ENCODE measurements at regions not wholly inside any gene's neighbourhood (a gene's known extent, or its start where the extent isn't known, plus 50 kb on each side); places are given as distances from the start of the nearest gene placed in this dataset.

GRCh38 chr1:101107496-101108110 lies 82.0 kb upstream of the DPH5 start:
- Histone ChIP-seq H2BK120ac (ENCODE audit: low read depth, low read length) (no peak overlapping the region), H4K8ac (ENCODE audit: low read depth, low read length) (no peak overlapping the region), H3K9ac (ENCODE audit: low read depth, low read length, poor library complexity) (no peak overlapping the region), H2AFZ (ENCODE audit: low read length) (no peak overlapping the region), H3K4ac (ENCODE audit: low read length) (no peak overlapping the region), H3K4me2 (ENCODE audit: insufficient read depth, low read length, poor library complexity, severe bottlenecking) (no peak overlapping the region), H3K27ac (replicated peaks; ENCODE audit: low read length) (no peak overlapping the region), H2BK12ac (ENCODE audit: low read length) (no peak overlapping the region), H3K9me3 (replicated peaks in 1 of 2; ENCODE audit: control insufficient read depth in 2 of 2, insufficient read depth in 1 of 2, low read depth in 1 of 2, low read length in 2 of 2) (no peaks in the 10 kb centered on the region), H3K4me1 (ENCODE audit: control insufficient read depth in 2 of 2, insufficient read depth in 1 of 2, low read depth in 1 of 2, low read length in 2 of 2) (peaks cover 0 to 8% of the 10 kb centered on the region in 2 donors), H3K23ac (ENCODE audit: low read depth, low read length, poor library complexity) (no peak overlapping the region), H2AK5ac (ENCODE audit: low read depth, low read length) (no peak overlapping the region), H2BK5ac (ENCODE audit: low read length) (no peak overlapping the region), H2BK15ac (ENCODE audit: low read length) (no peak overlapping the region), H3K36me3 (replicated peaks in 1 of 2; ENCODE audit: control insufficient read depth in 2 of 2, insufficient read depth in 2 of 2, low read length in 2 of 2) (no peaks in the 10 kb centered on the region), H3K79me1 (ENCODE audit: low read depth, low read length) (no peaks in the 10 kb centered on the region), H3K18ac (ENCODE audit: low read length) (no peak overlapping the region), H3K4me3 (ENCODE audit: low read length in 2 of 2) (no peak overlapping the region), H3K27me3 (ENCODE audit: control insufficient read depth in 3 of 3, insufficient read depth in 3 of 3, low read depth in 1 of 3, low read length in 3 of 3) (no peaks in the 10 kb centered on the region), H3K14ac (ENCODE audit: low read length) (no peak overlapping the region), H4K91ac (ENCODE audit: low read depth, low read length, poor library complexity) (no peak overlapping the region)
- WGBS, 2 donors (ENCODE audit: extremely low coverage in 2 of 2, insufficient read length in 2 of 2, insufficient replicate concordance in 1 of 2) = no CpG with 5 or more reads among the region's 2 CpGs
- no peak for DNase-seq (ENCODE audit: low spot score)

GRCh38 chr1:101105877-101106276 lies 80.3 kb upstream of the DPH5 start:
- Histone ChIP-seq H2AFZ (ENCODE audit: low read length) (peak overlapping the region; percentile 51), H4K8ac (ENCODE audit: low read depth, low read length) (no peak overlapping the region), H3K4me1 (ENCODE audit: control insufficient read depth in 2 of 2, insufficient read depth in 1 of 2, low read depth in 1 of 2, low read length in 2 of 2) (peaks cover 0 to 5% of the 10 kb centered on the region in 2 donors), H2BK5ac (ENCODE audit: low read length) (no peak overlapping the region), H3K36me3 (replicated peaks in 1 of 2; ENCODE audit: control insufficient read depth in 2 of 2, insufficient read depth in 2 of 2, low read length in 2 of 2) (no peaks in the 10 kb centered on the region), H3K27ac (replicated peaks; ENCODE audit: low read length) (no peak overlapping the region), H2BK15ac (ENCODE audit: low read length) (no peak overlapping the region), H3K4ac (ENCODE audit: low read length) (no peak overlapping the region), H3K9me3 (replicated peaks in 1 of 2; ENCODE audit: control insufficient read depth in 2 of 2, insufficient read depth in 1 of 2, low read depth in 1 of 2, low read length in 2 of 2) (no peaks in the 10 kb centered on the region), H3K23ac (ENCODE audit: low read depth, low read length, poor library complexity) (no peak overlapping the region), H2AK5ac (ENCODE audit: low read depth, low read length) (no peak overlapping the region), H4K91ac (ENCODE audit: low read depth, low read length, poor library complexity) (no peak overlapping the region), H3K27me3 (ENCODE audit: control insufficient read depth in 3 of 3, insufficient read depth in 3 of 3, low read depth in 1 of 3, low read length in 3 of 3) (no peaks in the 10 kb centered on the region), H3K18ac (ENCODE audit: low read length) (no peak overlapping the region), H3K4me2 (ENCODE audit: insufficient read depth, low read length, poor library complexity, severe bottlenecking) (no peak overlapping the region), H2BK120ac (ENCODE audit: low read depth, low read length) (no peak overlapping the region), H2BK12ac (ENCODE audit: low read length) (no peak overlapping the region), H3K14ac (ENCODE audit: low read length) (no peak overlapping the region), H3K79me1 (ENCODE audit: low read depth, low read length) (no peaks in the 10 kb centered on the region), H3K4me3 (ENCODE audit: low read length in 2 of 2) (no peak overlapping the region), H3K9ac (ENCODE audit: low read depth, low read length, poor library complexity) (no peak overlapping the region)
- no CpG with 5 or more reads among the region's 2 CpGs for WGBS, 2 donors (ENCODE audit: extremely low coverage in 2 of 2, insufficient read length in 2 of 2, insufficient replicate concordance in 1 of 2)
- no peak for DNase-seq (ENCODE audit: low spot score)

- no CpG with 5 or more reads among the region's 2 CpGs for WGBS, 2 donors (ENCODE audit: extremely low coverage in 2 of 2, insufficient read length in 2 of 2, insufficient replicate concordance in 1 of 2)
- Histone ChIP-seq H3K23ac (ENCODE audit: low read depth, low read length, poor library complexity) (no peak overlapping the region), H3K79me1 (ENCODE audit: low read depth, low read length) (no peaks in the 10 kb centered on the region), H2BK15ac (ENCODE audit: low read length) (no peak overlapping the region), H2AK5ac (ENCODE audit: low read depth, low read length) (no peak overlapping the region), H3K9ac (ENCODE audit: low read depth, low read length, poor library complexity) (no peak overlapping the region), H3K4ac (ENCODE audit: low read length) (no peak overlapping the region), H2BK12ac (ENCODE audit: low read length) (no peak overlapping the region), H4K91ac (ENCODE audit: low read depth, low read length, poor library complexity) (no peak overlapping the region), H2AFZ (ENCODE audit: low read length) (no peak overlapping the region), H3K4me3 (ENCODE audit: low read length in 2 of 2) (no peak overlapping the region), H3K36me3 (replicated peaks in 1 of 2; ENCODE audit: control insufficient read depth in 2 of 2, insufficient read depth in 2 of 2, low read length in 2 of 2) (no peaks in the 10 kb centered on the region), H4K8ac (ENCODE audit: low read depth, low read length) (no peak overlapping the region), H3K27me3 (ENCODE audit: control insufficient read depth in 3 of 3, insufficient read depth in 3 of 3, low read depth in 1 of 3, low read length in 3 of 3) (no peaks in the 10 kb centered on the region), H3K4me1 (ENCODE audit: control insufficient read depth in 2 of 2, insufficient read depth in 1 of 2, low read depth in 1 of 2, low read length in 2 of 2) (no peaks in the 10 kb centered on the region), H2BK120ac (ENCODE audit: low read depth, low read length) (no peak overlapping the region), H3K18ac (ENCODE audit: low read length) (no peak overlapping the region), H3K4me2 (ENCODE audit: insufficient read depth, low read length, poor library complexity, severe bottlenecking) (no peak overlapping the region), H3K9me3 (replicated peaks in 1 of 2; ENCODE audit: control insufficient read depth in 2 of 2, insufficient read depth in 1 of 2, low read depth in 1 of 2, low read length in 2 of 2) (peaks cover 0 to 2% of the 10 kb centered on the region in 2 donors), H3K14ac (ENCODE audit: low read length) (no peak overlapping the region), H3K27ac (replicated peaks; ENCODE audit: low read length) (no peak overlapping the region), H2BK5ac (ENCODE audit: low read length) (no peak overlapping the region)
- no peak for DNase-seq (ENCODE audit: low spot score)
These were observed 77.0 kb upstream of the DPH5 start for GRCh38 chr1:101102426-101103156.

GRCh38 chr1:101101360-101101759 lies 75.8 kb upstream of the DPH5 start:
- H3K4me3 ChIP-seq (ENCODE audit: low read length in 2 of 2) = no peak overlapping the region
- H3K23ac ChIP-seq (ENCODE audit: low read depth, low read length, poor library complexity) = no peak overlapping the region
- no peak overlapping the region for H2BK5ac ChIP-seq (ENCODE audit: low read length)
- H2AK5ac ChIP-seq (ENCODE audit: low read depth, low read length) = no peak overlapping the region
- H3K4me2 ChIP-seq (ENCODE audit: insufficient read depth, low read length, poor library complexity, severe bottlenecking) = no peak overlapping the region
- no peak overlapping the region for H2BK15ac ChIP-seq (ENCODE audit: low read length)
- no peaks in the 10 kb centered on the region for H3K79me1 ChIP-seq (ENCODE audit: low read depth, low read length)
- H2AFZ ChIP-seq (ENCODE audit: low read length) = peak overlapping the region; percentile 1
- H2BK12ac ChIP-seq (ENCODE audit: low read length) = no peak overlapping the region
- no peak overlapping the region for H3K9ac ChIP-seq (ENCODE audit: low read depth, low read length, poor library complexity)
- H4K8ac ChIP-seq (ENCODE audit: low read depth, low read length) = no peak overlapping the region
- no peak overlapping the region for H2BK120ac ChIP-seq (ENCODE audit: low read depth, low read length)
- no peaks in the 10 kb centered on the region for H3K4me1 ChIP-seq (ENCODE audit: control insufficient read depth in 2 of 2, insufficient read depth in 1 of 2, low read depth in 1 of 2, low read length in 2 of 2)
- H3K27ac ChIP-seq (replicated peaks; ENCODE audit: low read length) = no peak overlapping the region
- H3K27me3 ChIP-seq (ENCODE audit: control insufficient read depth in 3 of 3, insufficient read depth in 3 of 3, low read depth in 1 of 3, low read length in 3 of 3) = no peaks in the 10 kb centered on the region
- H3K9me3 ChIP-seq (replicated peaks in 1 of 2; ENCODE audit: control insufficient read depth in 2 of 2, insufficient read depth in 1 of 2, low read depth in 1 of 2, low read length in 2 of 2) = peaks cover 0 to 2% of the 10 kb centered on the region in 2 donors
- H3K18ac ChIP-seq (ENCODE audit: low read length) = no peak overlapping the region
- WGBS, 2 donors (ENCODE audit: extremely low coverage in 2 of 2, insufficient read length in 2 of 2, insufficient replicate concordance in 1 of 2) = no CpG with 5 or more reads among the region's 2 CpGs
- H3K14ac ChIP-seq (ENCODE audit: low read length) = no peak overlapping the region
- H4K91ac ChIP-seq (ENCODE audit: low read depth, low read length, poor library complexity) = no peak overlapping the region
- H3K4ac ChIP-seq (ENCODE audit: low read length) = no peak overlapping the region
- H3K36me3 ChIP-seq (replicated peaks in 1 of 2; ENCODE audit: control insufficient read depth in 2 of 2, insufficient read depth in 2 of 2, low read length in 2 of 2) = no peaks in the 10 kb centered on the region
- DNase-seq (ENCODE audit: low spot score) = no peak
